ENCODE measurements at regions not wholly inside any gene's neighbourhood (a gene's known extent, or its start where the extent isn't known, plus 50 kb on each side); places are given as distances from the start of the nearest gene placed in this dataset.

- TF ChIP-seq CTCF (IDR thresholded peaks at IDR 0.05) (no peak), POLR2AphosphoS5 (IDR thresholded peaks at IDR 0.05) (no peak), POLR2A (IDR thresholded peaks at IDR 0.05) (no peak), EP300 (IDR thresholded peaks at IDR 0.05; ENCODE audit: low read depth) (no peak)
Observed at GRCh38 chr3:72615776-72616175, 232.5 kb downstream of the SHQ1 start.

Data from transverse colon (tissue), 4 donors.